ENCODE measurements at regions not wholly inside any gene's neighbourhood (a gene's known extent, or its start where the extent isn't known, plus 50 kb on each side); places are given as distances from the start of the nearest gene placed in this dataset.

DNA sequence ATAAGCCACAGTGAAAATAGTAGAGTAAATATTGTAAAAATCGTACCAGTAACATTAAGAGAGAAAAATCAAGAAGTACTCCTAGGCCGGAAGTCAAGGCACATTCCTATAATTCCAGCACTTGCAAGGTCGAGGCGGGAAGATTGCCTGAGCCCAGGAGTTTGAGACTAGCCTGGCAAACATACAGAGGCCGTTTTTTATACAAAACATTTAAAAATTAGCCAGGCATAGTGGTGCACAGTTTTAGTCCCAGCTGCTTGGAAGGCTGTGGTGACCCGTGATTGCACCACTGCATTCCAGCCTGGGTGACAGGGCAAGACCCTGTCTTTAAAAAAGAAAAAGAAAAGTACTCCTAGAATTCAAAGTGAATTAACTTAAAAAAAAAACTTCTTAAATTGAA is 341.8 kb downstream of the C12orf50 start:
- TF ChIP-seq SCRT2 (tag by site-specific recombination; IDR thresholded peaks at IDR 0.05) (no peak), CTCF (tag by site-specific recombination; IDR thresholded peaks at IDR 0.05) (no peak), TSHZ1 (tag by site-specific recombination; IDR thresholded peaks at IDR 0.05; ENCODE audit: borderline replicate concordance) (no peak), SCRT1 (tag by site-specific recombination; IDR thresholded peaks at IDR 0.05; ENCODE audit: borderline replicate concordance) (no peak), ZBTB10 (tag by site-specific recombination; IDR thresholded peaks at IDR 0.05) (no peak), ZNF223 (tag by site-specific recombination; IDR thresholded peaks at IDR 0.05) (no peak), SALL2 (tag by site-specific recombination; IDR thresholded peaks at IDR 0.05; ENCODE audit: borderline replicate concordance) (no peak), BCL11B (tag by site-specific recombination; IDR thresholded peaks at IDR 0.05; ENCODE audit: low read depth) (no peak), ZNF777 (tag by site-specific recombination; IDR thresholded peaks at IDR 0.05; ENCODE audit: borderline replicate concordance) (no peak)
- TF ChIP-seq, protein P1, sequence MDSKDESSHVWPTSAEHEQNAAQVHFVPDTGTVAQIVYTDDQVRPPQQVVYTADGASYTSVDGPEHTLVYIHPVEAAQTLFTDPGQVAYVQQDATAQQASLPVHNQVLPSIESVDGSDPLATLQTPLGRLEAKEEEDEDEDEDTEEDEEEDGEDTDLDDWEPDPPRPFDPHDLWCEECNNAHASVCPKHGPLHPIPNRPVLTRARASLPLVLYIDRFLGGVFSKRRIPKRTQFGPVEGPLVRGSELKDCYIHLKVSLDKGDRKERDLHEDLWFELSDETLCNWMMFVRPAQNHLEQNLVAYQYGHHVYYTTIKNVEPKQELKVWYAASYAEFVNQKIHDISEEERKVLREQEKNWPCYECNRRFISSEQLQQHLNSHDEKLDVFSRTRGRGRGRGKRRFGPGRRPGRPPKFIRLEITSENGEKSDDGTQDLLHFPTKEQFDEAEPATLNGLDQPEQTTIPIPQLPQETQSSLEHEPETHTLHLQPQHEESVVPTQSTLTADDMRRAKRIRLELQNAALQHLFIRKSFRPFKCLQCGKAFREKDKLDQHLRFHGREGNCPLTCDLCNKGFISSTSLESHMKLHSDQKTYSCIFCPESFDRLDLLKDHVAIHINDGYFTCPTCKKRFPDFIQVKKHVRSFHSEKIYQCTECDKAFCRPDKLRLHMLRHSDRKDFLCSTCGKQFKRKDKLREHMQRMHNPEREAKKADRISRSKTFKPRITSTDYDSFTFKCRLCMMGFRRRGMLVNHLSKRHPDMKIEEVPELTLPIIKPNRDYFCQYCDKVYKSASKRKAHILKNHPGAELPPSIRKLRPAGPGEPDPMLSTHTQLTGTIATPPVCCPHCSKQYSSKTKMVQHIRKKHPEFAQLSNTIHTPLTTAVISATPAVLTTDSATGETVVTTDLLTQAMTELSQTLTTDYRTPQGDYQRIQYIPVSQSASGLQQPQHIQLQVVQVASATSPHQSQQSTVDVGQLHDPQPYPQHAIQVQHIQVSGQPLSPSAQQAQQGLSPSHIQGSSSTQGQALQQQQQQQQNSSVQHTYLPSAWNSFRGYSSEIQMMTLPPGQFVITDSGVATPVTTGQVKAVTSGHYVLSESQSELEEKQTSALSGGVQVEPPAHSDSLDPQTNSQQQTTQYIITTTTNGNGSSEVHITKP (tag by site-specific recombination; IDR thresholded peaks at IDR 0.05), result no peak
- TF ChIP-seq, protein P2, sequence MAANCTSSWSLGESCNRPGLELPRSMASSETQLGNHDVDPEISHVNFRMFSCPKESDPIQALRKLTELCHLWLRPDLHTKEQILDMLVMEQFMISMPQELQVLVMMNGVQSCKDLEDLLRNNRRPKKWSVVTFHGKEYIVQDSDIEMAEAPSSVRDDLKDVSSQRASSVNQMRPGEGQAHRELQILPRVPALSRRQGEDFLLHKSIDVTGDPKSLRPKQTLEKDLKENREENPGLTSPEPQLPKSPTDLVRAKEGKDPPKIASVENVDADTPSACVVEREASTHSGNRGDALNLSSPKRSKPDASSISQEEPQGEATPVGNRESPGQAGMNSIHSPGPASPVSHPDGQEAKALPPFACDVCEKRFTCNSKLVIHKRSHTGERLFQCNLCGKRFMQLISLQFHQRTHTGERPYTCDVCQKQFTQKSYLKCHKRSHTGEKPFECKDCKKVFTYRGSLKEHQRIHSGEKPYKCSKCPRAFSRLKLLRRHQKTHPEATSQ (tag by site-specific recombination; IDR thresholded peaks at IDR 0.05), result no peak
- TF ChIP-seq, protein P3, sequence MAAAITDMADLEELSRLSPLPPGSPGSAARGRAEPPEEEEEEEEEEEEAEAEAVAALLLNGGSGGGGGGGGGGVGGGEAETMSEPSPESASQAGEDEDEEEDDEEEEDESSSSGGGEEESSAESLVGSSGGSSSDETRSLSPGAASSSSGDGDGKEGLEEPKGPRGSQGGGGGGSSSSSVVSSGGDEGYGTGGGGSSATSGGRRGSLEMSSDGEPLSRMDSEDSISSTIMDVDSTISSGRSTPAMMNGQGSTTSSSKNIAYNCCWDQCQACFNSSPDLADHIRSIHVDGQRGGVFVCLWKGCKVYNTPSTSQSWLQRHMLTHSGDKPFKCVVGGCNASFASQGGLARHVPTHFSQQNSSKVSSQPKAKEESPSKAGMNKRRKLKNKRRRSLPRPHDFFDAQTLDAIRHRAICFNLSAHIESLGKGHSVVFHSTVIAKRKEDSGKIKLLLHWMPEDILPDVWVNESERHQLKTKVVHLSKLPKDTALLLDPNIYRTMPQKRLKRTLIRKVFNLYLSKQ (tag by site-specific recombination; IDR thresholded peaks at IDR 0.05; ENCODE audit: borderline replicate concordance), result no peak
